ENCODE measurements at regions not wholly inside any gene's neighbourhood (a gene's known extent, or its start where the extent isn't known, plus 50 kb on each side); places are given as distances from the start of the nearest gene placed in this dataset.

DNA sequence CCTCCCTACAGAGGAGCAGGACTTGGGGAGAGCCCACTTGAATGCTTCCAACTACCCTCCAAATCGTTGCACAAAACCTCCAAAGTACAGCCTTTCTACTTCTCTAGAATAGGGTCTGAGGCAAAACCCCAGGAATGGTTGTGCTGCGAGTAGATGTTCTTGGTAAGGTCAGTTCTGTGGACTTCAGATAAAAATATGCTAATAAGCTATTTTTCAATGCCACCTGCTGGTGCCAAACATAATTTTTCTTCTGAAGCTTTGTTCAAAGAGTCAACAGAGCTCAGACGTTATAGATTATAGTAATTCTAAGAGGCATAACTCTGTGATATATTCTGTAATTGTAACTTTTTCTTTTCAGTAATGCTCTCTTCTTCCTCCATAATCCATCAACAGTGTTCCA is 425.7 kb downstream of the GPAT3 start:
- no peak overlapping the region for H4K5ac ChIP-seq (ENCODE audit: insufficient read length, low read depth, low read length)
- no peak overlapping the region for H3T11ph ChIP-seq (ENCODE audit: low read length)
- no peak overlapping the region for H2BK15ac ChIP-seq (ENCODE audit: low read depth, low read length)
- no peak overlapping the region for H2BK12ac ChIP-seq (ENCODE audit: insufficient read length, low read depth, low read length)
- TF ChIP-seq, protein P1, sequence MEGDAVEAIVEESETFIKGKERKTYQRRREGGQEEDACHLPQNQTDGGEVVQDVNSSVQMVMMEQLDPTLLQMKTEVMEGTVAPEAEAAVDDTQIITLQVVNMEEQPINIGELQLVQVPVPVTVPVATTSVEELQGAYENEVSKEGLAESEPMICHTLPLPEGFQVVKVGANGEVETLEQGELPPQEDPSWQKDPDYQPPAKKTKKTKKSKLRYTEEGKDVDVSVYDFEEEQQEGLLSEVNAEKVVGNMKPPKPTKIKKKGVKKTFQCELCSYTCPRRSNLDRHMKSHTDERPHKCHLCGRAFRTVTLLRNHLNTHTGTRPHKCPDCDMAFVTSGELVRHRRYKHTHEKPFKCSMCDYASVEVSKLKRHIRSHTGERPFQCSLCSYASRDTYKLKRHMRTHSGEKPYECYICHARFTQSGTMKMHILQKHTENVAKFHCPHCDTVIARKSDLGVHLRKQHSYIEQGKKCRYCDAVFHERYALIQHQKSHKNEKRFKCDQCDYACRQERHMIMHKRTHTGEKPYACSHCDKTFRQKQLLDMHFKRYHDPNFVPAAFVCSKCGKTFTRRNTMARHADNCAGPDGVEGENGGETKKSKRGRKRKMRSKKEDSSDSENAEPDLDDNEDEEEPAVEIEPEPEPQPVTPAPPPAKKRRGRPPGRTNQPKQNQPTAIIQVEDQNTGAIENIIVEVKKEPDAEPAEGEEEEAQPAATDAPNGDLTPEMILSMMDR (conservative IDR thresholded peaks at IDR 0.05): no peak
- H4K91ac ChIP-seq (ENCODE audit: insufficient read length, low read depth, low read length): no peak overlapping the region
- no peak overlapping the region for H3K9ac ChIP-seq (ENCODE audit: extremely low read depth, insufficient read length, low read length)
- H3K27me3 Mint-ChIP-seq (ENCODE audit: low read depth): no peaks in the 10 kb centered on the region; the same call in 1 of the 2 replicates
- no peak for DNase-seq
- H3K27ac ChIP-seq (ENCODE audit: insufficient read length, low read depth, low read length): no peak overlapping the region
- no peak overlapping the region for H2AFZ ChIP-seq (ENCODE audit: low read length)
- H2BK120ac ChIP-seq (ENCODE audit: low read depth, low read length, poor library complexity, severe bottlenecking): no peak overlapping the region
- no peaks in the 10 kb centered on the region; a peak in 1 of 4 replicates for H3K4me1 Mint-ChIP-seq
- no peak overlapping the region for H2BK20ac ChIP-seq (ENCODE audit: low read depth, low read length, poor library complexity, severe bottlenecking)
- H3K4ac ChIP-seq (ENCODE audit: low read depth, low read length): no peak overlapping the region
- WGBS (ENCODE audit: extremely low coverage, insufficient read length, low lambda C conversion rate): no CpG with 5 or more reads among the region's 3 CpGs
- no peak overlapping the region for H3K23ac ChIP-seq (ENCODE audit: insufficient read length, low read depth, low read length)
- H3K4me3 Mint-ChIP-seq: no peak overlapping the region
- no peak overlapping the region for H2AK5ac ChIP-seq (ENCODE audit: insufficient read length, low read length)
- H3K4me2 ChIP-seq (ENCODE audit: insufficient read depth, insufficient read length, low read length): no peak overlapping the region
- no peaks in the 10 kb centered on the region for H3K4me1 ChIP-seq (ENCODE audit: insufficient read depth, low read length)
- H3K79me1 ChIP-seq (ENCODE audit: insufficient read depth, low read depth, low read length, poor library complexity, severe bottlenecking): no peaks in the 10 kb centered on the region
- H4K8ac ChIP-seq (replicated peaks; ENCODE audit: insufficient read length, low read depth, low read length): no peak overlapping the region
- H3K56ac ChIP-seq (ENCODE audit: insufficient read length, low read depth, low read length): no peak overlapping the region
- H3K27me3 ChIP-seq (ENCODE audit: insufficient read depth, low read length): no peaks in the 10 kb centered on the region
- no peak overlapping the region for H3K27ac Mint-ChIP-seq
- H3K14ac ChIP-seq (ENCODE audit: insufficient read depth, low read length): no peak overlapping the region
- no peak overlapping the region for H3K18ac ChIP-seq (ENCODE audit: insufficient read length, low read depth, low read length)
- no peaks in the 10 kb centered on the region for H3K79me2 ChIP-seq (ENCODE audit: insufficient read depth, low read length)
- H4K20me1 ChIP-seq (ENCODE audit: control insufficient read depth, insufficient read depth, insufficient read length): no peaks in the 10 kb centered on the region
- peaks cover 14 to 48% (median 18%) of the 10 kb centered on the region in 3 experiments for H3K36me3 Mint-ChIP-seq (ENCODE audit: insufficient read depth in 1 of 3, low read depth in 3 of 3)
- H2BK5ac ChIP-seq (ENCODE audit: insufficient read length, low read length): no peak overlapping the region
- peaks cover 41 to 51% of the 10 kb centered on the region in 2 experiments for H3K9me3 Mint-ChIP-seq
- H3K23me2 ChIP-seq (ENCODE audit: insufficient read length, low read depth, low read length, poor library complexity, severe bottlenecking): no peaks in the 10 kb centered on the region
- peaks cover 5% of the 10 kb centered on the region for H3K9me3 ChIP-seq (ENCODE audit: control insufficient read depth, low read depth, low read length)
